ENCODE measurements at regions not wholly inside any gene's neighbourhood (a gene's known extent, or its start where the extent isn't known, plus 50 kb on each side); places are given as distances from the start of the nearest gene placed in this dataset.

DNA sequence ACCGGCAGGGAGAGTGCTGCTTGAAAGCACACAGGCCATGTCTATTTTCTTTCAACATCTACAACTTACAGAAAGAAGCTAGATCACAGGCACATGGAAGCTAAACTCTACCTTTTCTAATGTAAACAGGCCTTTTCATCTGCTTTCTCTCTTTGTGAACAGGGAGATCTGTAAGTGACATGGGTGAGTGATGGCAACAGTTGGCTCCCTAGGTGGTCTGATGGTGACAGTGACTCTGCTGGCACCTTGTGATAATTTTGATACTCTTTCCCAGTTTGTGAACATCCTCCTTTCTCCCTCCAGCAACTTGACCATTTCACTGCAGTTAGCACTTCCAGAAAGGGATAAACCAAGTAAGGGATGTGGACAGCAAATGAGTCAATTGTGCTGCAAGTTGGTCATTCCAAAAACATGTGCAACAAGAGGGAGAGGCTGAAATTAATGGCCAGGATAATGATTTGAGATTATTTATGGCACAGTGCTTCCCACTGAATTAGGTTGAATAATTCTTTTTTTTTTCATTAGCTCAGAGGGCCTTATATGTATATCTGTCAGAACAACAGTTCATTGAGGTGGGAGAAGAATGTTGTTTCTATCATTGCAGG lies 89.5 kb downstream of the XCL2 start:
- Histone ChIP-seq H3K4me1 (ENCODE audit: control insufficient read depth in 1 of 2, insufficient read depth in 2 of 2, low read length in 2 of 2) (no peaks in the 10 kb centered on the region), H3K36me3 (ENCODE audit: control insufficient read depth in 1 of 2, insufficient read depth in 2 of 2, low read length in 2 of 2) (no peaks in the 10 kb centered on the region), H2BK5ac (ENCODE audit: low read depth, low read length, poor library complexity) (no peak overlapping the region), H3K79me2 (ENCODE audit: control insufficient read depth, insufficient read depth, low read length, poor library complexity) (no peaks in the 10 kb centered on the region), H4K8ac (ENCODE audit: low read depth, low read length) (no peak overlapping the region), H4K12ac (ENCODE audit: low read depth, low read length) (no peak overlapping the region), H3K9ac (ENCODE audit: low read length) (no peak overlapping the region), H4K91ac (ENCODE audit: low read depth, low read length) (no peak overlapping the region), H2AK5ac (ENCODE audit: low read length) (no peak overlapping the region), H3K18ac (ENCODE audit: low read length) (no peak overlapping the region), H3K27ac (ENCODE audit: low read depth, low read length) (no peak overlapping the region), H3K14ac (ENCODE audit: low read length) (no peak overlapping the region), H3K79me1 (ENCODE audit: low read length) (no peaks in the 10 kb centered on the region), H2BK120ac (ENCODE audit: insufficient read depth, low read length, poor library complexity) (no peak overlapping the region), H3K27me3 (ENCODE audit: insufficient read depth, low read length) (no peaks in the 10 kb centered on the region), H2AFZ (ENCODE audit: insufficient read depth, low read length, poor library complexity) (no peak overlapping the region), H3K4me2 (ENCODE audit: low read length) (no peak overlapping the region), H3K9me3 (ENCODE audit: insufficient read depth, low read depth, low read length) (no peaks in the 10 kb centered on the region), H3K4me3 (ENCODE audit: low read depth, low read length) (no peak overlapping the region), H3K4ac (ENCODE audit: low read depth, low read length) (no peak overlapping the region), H2BK12ac (ENCODE audit: low read length) (no peak overlapping the region), H3K23ac (ENCODE audit: low read length) (peak overlapping the region; percentile 83)
- no CpG with 5 or more reads among the region's 1 CpG for WGBS (ENCODE audit: extremely low coverage, insufficient coverage, insufficient read length)
- no peak for DNase-seq

DNA sequence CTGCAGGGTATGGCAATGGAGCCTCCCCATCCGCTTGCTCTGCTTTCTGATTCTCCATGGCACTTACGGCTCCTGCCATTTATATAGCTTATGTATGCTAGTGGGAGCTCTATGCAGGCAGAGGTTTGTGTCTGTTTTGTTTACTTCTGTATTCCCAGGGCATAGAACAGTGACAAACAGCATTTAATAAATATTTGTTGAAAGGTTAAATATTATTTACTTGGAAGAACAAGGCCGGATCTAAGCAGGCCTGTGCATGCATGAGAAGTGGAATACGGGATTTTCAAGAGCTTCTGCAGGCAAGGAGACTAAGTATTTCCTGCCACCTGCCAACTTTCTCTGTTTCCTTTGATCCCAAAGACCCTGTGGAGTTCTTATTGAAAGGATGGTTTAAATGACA lies 90.7 kb downstream of the XCL2 start:
- Histone ChIP-seq H3K18ac (ENCODE audit: low read length) (no peak overlapping the region), H3K79me1 (ENCODE audit: low read length) (no peaks in the 10 kb centered on the region), H2BK5ac (ENCODE audit: low read depth, low read length, poor library complexity) (no peak overlapping the region), H2AFZ (ENCODE audit: insufficient read depth, low read length, poor library complexity) (no peak overlapping the region), H4K91ac (ENCODE audit: low read depth, low read length) (no peak overlapping the region), H2BK12ac (ENCODE audit: low read length) (no peak overlapping the region), H3K9ac (ENCODE audit: low read length) (no peak overlapping the region), H3K4me2 (ENCODE audit: low read length) (no peak overlapping the region), H3K27me3 (ENCODE audit: insufficient read depth, low read length) (no peaks in the 10 kb centered on the region), H3K9me3 (ENCODE audit: insufficient read depth, low read depth, low read length) (no peaks in the 10 kb centered on the region), H4K12ac (ENCODE audit: low read depth, low read length) (no peak overlapping the region), H3K79me2 (ENCODE audit: control insufficient read depth, insufficient read depth, low read length, poor library complexity) (no peaks in the 10 kb centered on the region), H2AK5ac (ENCODE audit: low read length) (no peak overlapping the region), H3K4ac (ENCODE audit: low read depth, low read length) (no peak overlapping the region), H3K4me3 (ENCODE audit: low read depth, low read length) (no peak overlapping the region), H4K8ac (ENCODE audit: low read depth, low read length) (no peak overlapping the region), H3K23ac (ENCODE audit: low read length) (no peak overlapping the region), H3K36me3 (ENCODE audit: control insufficient read depth in 1 of 2, insufficient read depth in 2 of 2, low read length in 2 of 2) (no peaks in the 10 kb centered on the region), H3K4me1 (ENCODE audit: control insufficient read depth in 1 of 2, insufficient read depth in 2 of 2, low read length in 2 of 2) (no peaks in the 10 kb centered on the region), H2BK120ac (ENCODE audit: insufficient read depth, low read length, poor library complexity) (no peak overlapping the region), H3K27ac (ENCODE audit: low read depth, low read length) (no peak overlapping the region), H3K14ac (ENCODE audit: low read length) (no peak overlapping the region)
- DNase-seq: no peak
- no CpG with 5 or more reads among the region's 4 CpGs for WGBS (ENCODE audit: extremely low coverage, insufficient coverage, insufficient read length)

GRCh38 chr1:168452329-168452728 lies 91.5 kb downstream of the XCL2 start:
- Histone ChIP-seq H3K9me3 (ENCODE audit: insufficient read depth, low read depth, low read length) (no peaks in the 10 kb centered on the region), H3K27ac (ENCODE audit: low read depth, low read length) (no peak overlapping the region), H3K9ac (ENCODE audit: low read length) (no peak overlapping the region), H4K91ac (ENCODE audit: low read depth, low read length) (no peak overlapping the region), H3K4ac (ENCODE audit: low read depth, low read length) (no peak overlapping the region), H3K36me3 (ENCODE audit: control insufficient read depth in 1 of 2, insufficient read depth in 2 of 2, low read length in 2 of 2) (no peaks in the 10 kb centered on the region), H3K18ac (ENCODE audit: low read length) (no peak overlapping the region), H3K79me2 (ENCODE audit: control insufficient read depth, insufficient read depth, low read length, poor library complexity) (no peaks in the 10 kb centered on the region), H3K4me3 (ENCODE audit: low read depth, low read length) (no peak overlapping the region), H3K79me1 (ENCODE audit: low read length) (no peaks in the 10 kb centered on the region), H2BK12ac (ENCODE audit: low read length) (no peak overlapping the region), H3K4me2 (ENCODE audit: low read length) (no peak overlapping the region), H3K4me1 (ENCODE audit: control insufficient read depth in 1 of 2, insufficient read depth in 2 of 2, low read length in 2 of 2) (no peaks in the 10 kb centered on the region), H3K14ac (ENCODE audit: low read length) (no peak overlapping the region), H4K8ac (ENCODE audit: low read depth, low read length) (no peak overlapping the region), H4K12ac (ENCODE audit: low read depth, low read length) (no peak overlapping the region), H2BK120ac (ENCODE audit: insufficient read depth, low read length, poor library complexity) (no peak overlapping the region), H3K27me3 (ENCODE audit: insufficient read depth, low read length) (no peaks in the 10 kb centered on the region), H2AK5ac (ENCODE audit: low read length) (no peak overlapping the region), H2AFZ (ENCODE audit: insufficient read depth, low read length, poor library complexity) (no peak overlapping the region), H2BK5ac (ENCODE audit: low read depth, low read length, poor library complexity) (no peak overlapping the region), H3K23ac (ENCODE audit: low read length) (no peak overlapping the region)
- no CpG with 5 or more reads among the region's 1 CpG for WGBS (ENCODE audit: extremely low coverage, insufficient coverage, insufficient read length)
- no peak for DNase-seq

DNA sequence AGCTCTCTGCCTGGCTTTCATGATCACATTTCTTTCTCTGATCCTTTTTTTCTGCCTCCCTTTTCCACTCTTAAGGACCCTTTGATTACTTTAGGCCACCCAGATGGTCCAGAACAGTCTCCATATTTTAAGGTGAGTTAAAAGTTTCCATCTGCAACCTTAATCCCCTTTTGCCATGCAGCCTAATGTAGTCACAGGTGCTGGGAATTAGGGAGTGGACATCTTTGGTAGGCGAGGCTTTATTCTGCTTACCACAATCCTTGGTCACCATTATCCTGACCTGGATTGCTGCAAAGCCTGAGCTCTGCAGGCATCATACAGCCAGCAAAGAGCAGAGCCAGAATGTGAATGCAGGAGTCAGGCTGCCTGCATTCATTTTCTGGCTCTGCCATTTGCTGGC lies 95.9 kb downstream of the XCL2 start:
- Histone ChIP-seq H4K12ac (ENCODE audit: low read depth, low read length) (no peak overlapping the region), H3K27ac (ENCODE audit: low read depth, low read length) (no peak overlapping the region), H2AK5ac (ENCODE audit: low read length) (no peak overlapping the region), H3K4me3 (ENCODE audit: low read depth, low read length) (no peak overlapping the region), H2BK120ac (ENCODE audit: insufficient read depth, low read length, poor library complexity) (no peak overlapping the region), H4K8ac (ENCODE audit: low read depth, low read length) (no peak overlapping the region), H3K4ac (ENCODE audit: low read depth, low read length) (no peak overlapping the region), H2AFZ (ENCODE audit: insufficient read depth, low read length, poor library complexity) (no peak overlapping the region), H3K27me3 (ENCODE audit: insufficient read depth, low read length) (no peaks in the 10 kb centered on the region), H3K9me3 (ENCODE audit: insufficient read depth, low read depth, low read length) (no peaks in the 10 kb centered on the region), H2BK5ac (ENCODE audit: low read depth, low read length, poor library complexity) (no peak overlapping the region), H3K14ac (ENCODE audit: low read length) (no peak overlapping the region), H3K23ac (ENCODE audit: low read length) (no peak overlapping the region), H3K36me3 (ENCODE audit: control insufficient read depth in 1 of 2, insufficient read depth in 2 of 2, low read length in 2 of 2) (no peaks in the 10 kb centered on the region), H2BK12ac (ENCODE audit: low read length) (no peak overlapping the region), H3K18ac (ENCODE audit: low read length) (no peak overlapping the region), H3K9ac (ENCODE audit: low read length) (no peak overlapping the region), H4K91ac (ENCODE audit: low read depth, low read length) (no peak overlapping the region), H3K4me2 (ENCODE audit: low read length) (no peak overlapping the region), H3K4me1 (ENCODE audit: control insufficient read depth in 1 of 2, insufficient read depth in 2 of 2, low read length in 2 of 2) (no peaks in the 10 kb centered on the region), H3K79me1 (ENCODE audit: low read length) (no peaks in the 10 kb centered on the region), H3K79me2 (ENCODE audit: control insufficient read depth, insufficient read depth, low read length, poor library complexity) (no peaks in the 10 kb centered on the region)
- WGBS (ENCODE audit: extremely low coverage, insufficient coverage, insufficient read length): no CpG with 5 or more reads among the region's 1 CpG
- DNase-seq: no peak

Measured in trophoblast cell (in vitro differentiated cells and primary cell).